ENCODE measurements at regions not wholly inside any gene's neighbourhood (a gene's known extent, or its start where the extent isn't known, plus 50 kb on each side); places are given as distances from the start of the nearest gene placed in this dataset.

- TF ChIP-seq SIN3A (IDR thresholded peaks at IDR 0.05; ENCODE audit: borderline replicate concordance, insufficient read depth, low read length): no peak
- no peak for TF ChIP-seq POLR2AphosphoS5 (IDR thresholded peaks at IDR 0.05; ENCODE audit: low read depth, low read length)
These were observed 165.7 kb downstream of the TMX3 start for GRCh38 chr18:68548904-68549870.
